ENCODE measurements at regions not wholly inside any gene's neighbourhood (a gene's known extent, or its start where the extent isn't known, plus 50 kb on each side); places are given as distances from the start of the nearest gene placed in this dataset.

- H3K4me3 ChIP-seq (ENCODE audit: low read depth, poor library complexity, severe bottlenecking): no peak overlapping the region
- intact Hi-C loops (cut with DNase I; ENCODE audit: low total_unique reads): no loop called here
- TF ChIP-seq, protein P1, sequence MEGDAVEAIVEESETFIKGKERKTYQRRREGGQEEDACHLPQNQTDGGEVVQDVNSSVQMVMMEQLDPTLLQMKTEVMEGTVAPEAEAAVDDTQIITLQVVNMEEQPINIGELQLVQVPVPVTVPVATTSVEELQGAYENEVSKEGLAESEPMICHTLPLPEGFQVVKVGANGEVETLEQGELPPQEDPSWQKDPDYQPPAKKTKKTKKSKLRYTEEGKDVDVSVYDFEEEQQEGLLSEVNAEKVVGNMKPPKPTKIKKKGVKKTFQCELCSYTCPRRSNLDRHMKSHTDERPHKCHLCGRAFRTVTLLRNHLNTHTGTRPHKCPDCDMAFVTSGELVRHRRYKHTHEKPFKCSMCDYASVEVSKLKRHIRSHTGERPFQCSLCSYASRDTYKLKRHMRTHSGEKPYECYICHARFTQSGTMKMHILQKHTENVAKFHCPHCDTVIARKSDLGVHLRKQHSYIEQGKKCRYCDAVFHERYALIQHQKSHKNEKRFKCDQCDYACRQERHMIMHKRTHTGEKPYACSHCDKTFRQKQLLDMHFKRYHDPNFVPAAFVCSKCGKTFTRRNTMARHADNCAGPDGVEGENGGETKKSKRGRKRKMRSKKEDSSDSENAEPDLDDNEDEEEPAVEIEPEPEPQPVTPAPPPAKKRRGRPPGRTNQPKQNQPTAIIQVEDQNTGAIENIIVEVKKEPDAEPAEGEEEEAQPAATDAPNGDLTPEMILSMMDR (IDR thresholded peaks at IDR 0.05): no peak
- no peak for TF ChIP-seq POLR2A (IDR thresholded peaks at IDR 0.05)
- no peak for DNase-seq (ENCODE audit: low spot score in 2 of 2)
- WGBS, 2 donors: 42 to 45% methylated on average over 1 of the region's 1 CpG
These were observed 66.2 kb upstream of the SLC39A10 start for GRCh38 chr2:195590861-195591205.

GRCh38 chr2:195590199-195590860 is 66.7 kb upstream of the SLC39A10 start:
- intact Hi-C loops (cut with DNase I; ENCODE audit: low total_unique reads): no loop called here
- H3K4me3 ChIP-seq (ENCODE audit: low read depth, poor library complexity, severe bottlenecking): no peak overlapping the region
- 65 to 85% methylated on average over 1 of the region's 1 CpG for WGBS, 2 donors
- TF ChIP-seq POLR2A (IDR thresholded peaks at IDR 0.05): no peak
- TF ChIP-seq, protein P1 (IDR thresholded peaks at IDR 0.05): no peak
- DNase-seq (ENCODE audit: low spot score in 2 of 2): no peak

DNA sequence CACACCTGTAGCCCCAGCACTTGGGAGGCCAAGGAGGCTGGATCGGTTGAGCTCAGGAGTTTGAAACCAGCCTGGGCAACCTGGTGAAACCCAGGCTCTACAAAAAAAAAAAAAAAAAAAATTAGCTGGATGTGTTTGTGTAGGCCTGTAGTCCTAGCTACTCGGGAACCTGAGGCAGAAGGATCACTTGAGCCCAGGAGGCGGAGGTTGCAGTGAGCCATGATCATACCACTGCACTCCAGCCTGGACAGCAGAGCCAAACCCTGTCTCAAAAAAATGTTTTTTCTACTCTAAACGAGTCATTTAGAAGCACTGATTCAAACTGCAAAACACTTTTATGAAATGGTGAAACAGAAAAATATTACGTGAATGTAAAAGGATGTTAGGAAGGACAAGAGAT is 69.1 kb upstream of the SLC39A10 start:
- intact Hi-C loops (cut with DNase I; ENCODE audit: low total_unique reads): no loop called here
- TF ChIP-seq, protein P1 (IDR thresholded peaks at IDR 0.05): no peak
- TF ChIP-seq POLR2A (IDR thresholded peaks at IDR 0.05): no peak
- H3K4me3 ChIP-seq (ENCODE audit: low read depth, poor library complexity, severe bottlenecking): no peak overlapping the region
- WGBS, 2 donors: 78 to 84% methylated on average over 5 of the region's 5 CpGs
- no peak for DNase-seq (ENCODE audit: low spot score in 2 of 2)

DNA sequence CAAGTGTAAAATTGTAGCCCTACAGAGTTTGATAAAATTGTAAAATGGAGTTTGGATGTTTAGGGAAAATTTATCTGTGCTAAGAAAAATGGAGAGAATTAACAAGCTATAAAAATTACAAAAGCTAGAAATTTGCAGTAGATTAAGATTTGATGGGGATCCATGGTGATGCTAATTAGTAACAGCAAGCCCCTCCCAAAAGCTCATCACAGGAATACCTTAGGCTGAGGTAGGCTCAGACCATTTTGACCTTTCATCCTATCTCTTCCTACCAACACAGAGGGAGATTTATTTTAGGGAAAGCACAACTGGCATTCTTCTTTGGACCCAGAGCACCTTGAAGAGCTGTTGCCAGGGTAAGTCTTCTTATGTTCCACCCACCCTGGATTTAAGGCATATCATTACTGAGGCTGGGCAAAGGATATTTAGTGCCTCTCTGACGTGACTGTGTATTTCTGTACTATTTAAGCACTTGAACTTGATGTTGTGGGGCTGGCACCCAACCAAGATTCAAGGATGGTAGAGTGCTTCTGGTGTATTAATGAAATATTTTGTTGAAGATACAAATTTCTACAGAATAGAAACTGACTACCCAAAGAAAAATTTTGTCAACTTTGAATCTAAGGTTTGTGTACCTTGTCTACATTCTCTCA is 70.8 kb upstream of the SLC39A10 start:
- TF ChIP-seq, protein P1 (IDR thresholded peaks at IDR 0.05): no peak
- TF ChIP-seq POLR2A (IDR thresholded peaks at IDR 0.05): no peak
- 57 to 64% methylated on average over 1 of the region's 1 CpG for WGBS, 2 donors
- intact Hi-C loops (cut with DNase I; ENCODE audit: low total_unique reads): no loop called here

GRCh38 chr2:195582188-195582587 is 74.8 kb upstream of the SLC39A10 start:
- WGBS, 2 donors: 98 to 100% methylated on average over 1 of the region's 1 CpG

More for the DNA sequence above, 70.8 kb upstream of the SLC39A10 start:
- DNase-seq (ENCODE audit: low spot score in 2 of 2): no peak
- H3K4me3 ChIP-seq (ENCODE audit: low read depth, poor library complexity, severe bottlenecking): no peak overlapping the region

More at GRCh38 chr2:195582188-195582587, 74.8 kb upstream of the SLC39A10 start:
- H3K4me3 ChIP-seq (ENCODE audit: low read depth, poor library complexity, severe bottlenecking): no peak overlapping the region
- intact Hi-C loops (cut with DNase I; ENCODE audit: low total_unique reads): no loop called here
- DNase-seq (ENCODE audit: low spot score in 2 of 2): no peak
- no peak for TF ChIP-seq POLR2A (IDR thresholded peaks at IDR 0.05)
- TF ChIP-seq, protein P1 (IDR thresholded peaks at IDR 0.05): no peak

Measured in lower leg skin (tissue), 4 donors.